ENCODE measurements at regions not wholly inside any gene's neighbourhood (a gene's known extent, or its start where the extent isn't known, plus 50 kb on each side); places are given as distances from the start of the nearest gene placed in this dataset.

GRCh38 chr12:13606290-13606689 is 375.1 kb downstream of the GRIN2B start:
- no peak for DNase-seq (ENCODE audit: low read depth)
- H3K4me3 ChIP-seq (ENCODE audit: low read length) = no peak overlapping the region
- TF ChIP-seq, protein P1, sequence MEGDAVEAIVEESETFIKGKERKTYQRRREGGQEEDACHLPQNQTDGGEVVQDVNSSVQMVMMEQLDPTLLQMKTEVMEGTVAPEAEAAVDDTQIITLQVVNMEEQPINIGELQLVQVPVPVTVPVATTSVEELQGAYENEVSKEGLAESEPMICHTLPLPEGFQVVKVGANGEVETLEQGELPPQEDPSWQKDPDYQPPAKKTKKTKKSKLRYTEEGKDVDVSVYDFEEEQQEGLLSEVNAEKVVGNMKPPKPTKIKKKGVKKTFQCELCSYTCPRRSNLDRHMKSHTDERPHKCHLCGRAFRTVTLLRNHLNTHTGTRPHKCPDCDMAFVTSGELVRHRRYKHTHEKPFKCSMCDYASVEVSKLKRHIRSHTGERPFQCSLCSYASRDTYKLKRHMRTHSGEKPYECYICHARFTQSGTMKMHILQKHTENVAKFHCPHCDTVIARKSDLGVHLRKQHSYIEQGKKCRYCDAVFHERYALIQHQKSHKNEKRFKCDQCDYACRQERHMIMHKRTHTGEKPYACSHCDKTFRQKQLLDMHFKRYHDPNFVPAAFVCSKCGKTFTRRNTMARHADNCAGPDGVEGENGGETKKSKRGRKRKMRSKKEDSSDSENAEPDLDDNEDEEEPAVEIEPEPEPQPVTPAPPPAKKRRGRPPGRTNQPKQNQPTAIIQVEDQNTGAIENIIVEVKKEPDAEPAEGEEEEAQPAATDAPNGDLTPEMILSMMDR (conservative IDR thresholded peaks at IDR 0.05; ENCODE audit: low read depth, low read length) = no peak

DNA sequence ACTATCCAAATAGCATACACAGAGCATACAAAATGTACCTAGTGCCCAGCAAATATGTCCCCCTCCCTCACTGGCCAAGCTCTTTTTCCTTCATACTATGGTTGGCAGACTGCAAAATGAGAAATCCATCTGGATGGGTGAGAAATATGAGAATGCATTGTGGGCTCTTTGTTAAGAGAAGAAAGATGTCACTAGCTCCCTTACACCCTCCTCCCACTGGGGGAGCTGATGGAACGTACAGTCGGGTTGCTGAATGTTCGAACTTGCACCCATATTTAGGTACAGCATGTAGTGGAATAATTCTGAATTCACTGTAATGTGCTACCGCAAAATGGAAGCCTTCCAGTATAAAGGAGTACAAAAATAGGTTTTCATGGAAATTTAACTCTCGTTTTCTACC is 377.4 kb downstream of the GRIN2B start:
- TF ChIP-seq, protein P1 (conservative IDR thresholded peaks at IDR 0.05; ENCODE audit: low read depth, low read length) = no peak
- DNase-seq (ENCODE audit: low read depth) = no peak
- no peak overlapping the region for H3K4me3 ChIP-seq (ENCODE audit: low read length)

GRCh38 chr12:13602172-13602571 is 379.2 kb downstream of the GRIN2B start:
- TF ChIP-seq, protein P1 (conservative IDR thresholded peaks at IDR 0.05; ENCODE audit: low read depth, low read length) = no peak
- no peak overlapping the region for H3K4me3 ChIP-seq (ENCODE audit: low read length)
- DNase-seq (ENCODE audit: low read depth) = no peak

DNA sequence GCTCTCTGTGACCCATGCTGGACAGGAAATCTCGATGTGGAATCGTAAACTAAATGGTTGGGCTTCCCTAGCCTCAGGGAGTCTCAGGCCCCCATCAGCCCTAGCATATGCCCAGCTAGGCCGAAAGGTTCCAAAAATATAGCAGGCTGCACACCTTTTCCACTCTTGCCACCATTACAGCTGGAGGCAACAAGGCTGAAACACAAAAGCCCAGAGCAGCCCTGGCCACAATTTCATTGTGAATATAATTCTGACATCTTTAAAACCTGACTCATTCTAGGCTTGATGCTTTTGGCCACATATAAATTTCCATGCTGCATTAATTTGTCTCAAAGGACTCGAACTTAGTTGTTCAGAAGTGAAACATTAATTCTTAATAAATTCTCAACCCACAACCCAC is 382.2 kb downstream of the GRIN2B start:
- TF ChIP-seq, protein P1 (conservative IDR thresholded peaks at IDR 0.05; ENCODE audit: low read depth, low read length) = no peak
- no peak overlapping the region for H3K4me3 ChIP-seq (ENCODE audit: low read length)
- no peak for DNase-seq (ENCODE audit: low read depth)

- H3K4me3 ChIP-seq (ENCODE audit: low read length) = no peak overlapping the region
- TF ChIP-seq, protein P1 (conservative IDR thresholded peaks at IDR 0.05; ENCODE audit: low read depth, low read length) = no peak
- DNase-seq (ENCODE audit: low read depth) = no peak
Measured at GRCh38 chr12:13597837-13598236, 383.6 kb downstream of the GRIN2B start.

GRCh38 chr12:13597166-13597565 is 384.2 kb downstream of the GRIN2B start:
- TF ChIP-seq, protein P1 (conservative IDR thresholded peaks at IDR 0.05; ENCODE audit: low read depth, low read length) = no peak
- no peak for DNase-seq (ENCODE audit: low read depth)
- H3K4me3 ChIP-seq (ENCODE audit: low read length) = no peak overlapping the region

GRCh38 chr12:13596714-13597113 is 384.7 kb downstream of the GRIN2B start:
- DNase-seq (ENCODE audit: low read depth) = no peak
- TF ChIP-seq, protein P1 (conservative IDR thresholded peaks at IDR 0.05; ENCODE audit: low read depth, low read length) = no peak

More at GRCh38 chr12:13596714-13597113, 384.7 kb downstream of the GRIN2B start:
- no peak overlapping the region for H3K4me3 ChIP-seq (ENCODE audit: low read length)
